ENCODE measurements at regions not wholly inside any gene's neighbourhood (a gene's known extent, or its start where the extent isn't known, plus 50 kb on each side); places are given as distances from the start of the nearest gene placed in this dataset.

- DNase-seq = no peak
Observed at GRCh38 chr5:171580502-171581265, 161.2 kb downstream of the FGF18 start.

- DNase-seq = no peak
Observed at GRCh38 chr5:171581781-171582180, 162.3 kb downstream of the FGF18 start.

GRCh38 chr5:171582849-171583248 lies 163.4 kb downstream of the FGF18 start:
- no peak for DNase-seq

- DNase-seq = no peak
Observed at GRCh38 chr5:171585981-171586380, 166.5 kb downstream of the FGF18 start.

- no peak for DNase-seq
Observed at GRCh38 chr5:171586436-171586835, 167.0 kb downstream of the FGF18 start.

GRCh38 chr5:171588046-171588445 lies 168.6 kb downstream of the FGF18 start:
- DNase-seq = no peak

- no peak for DNase-seq
Observed at GRCh38 chr5:171588790-171589189, 169.3 kb downstream of the FGF18 start.

GRCh38 chr5:171589461-171589860 lies 170.0 kb downstream of the FGF18 start:
- no peak for DNase-seq

- DNase-seq = no peak
Observed at GRCh38 chr5:171592076-171592475, 172.6 kb downstream of the FGF18 start.

GRCh38 chr5:171592736-171593135 lies 173.3 kb downstream of the FGF18 start:
- DNase-seq = no peak

GRCh38 chr5:171593401-171593800 lies 174.0 kb downstream of the FGF18 start:
- no peak for DNase-seq

GRCh38 chr5:171593976-171594375 lies 174.5 kb downstream of the FGF18 start:
- no peak for DNase-seq

- DNase-seq = no peak
Observed at GRCh38 chr5:171595401-171595800, 176.0 kb downstream of the FGF18 start.

- DNase-seq = no peak
Observed at GRCh38 chr5:171595801-171596231, 176.4 kb downstream of the FGF18 start.

GRCh38 chr5:171596391-171596878 lies 177.0 kb downstream of the FGF18 start:
- no peak for DNase-seq

- DNase-seq = no peak
Observed at GRCh38 chr5:171597946-171598640, 178.6 kb downstream of the FGF18 start.

GRCh38 chr5:171598641-171599152 lies 179.2 kb downstream of the FGF18 start:
- DNase-seq = no peak

- no peak for DNase-seq
Observed at GRCh38 chr5:171599411-171599810, 180.0 kb downstream of the FGF18 start.

- no peak for DNase-seq
Observed at GRCh38 chr5:171599957-171600612, 180.6 kb downstream of the FGF18 start.

- no peak for DNase-seq
Observed at GRCh38 chr5:171600741-171601265, 181.4 kb downstream of the FGF18 start.

- DNase-seq = no peak
Observed at GRCh38 chr5:171601266-171601881, 181.9 kb downstream of the FGF18 start.

GRCh38 chr5:171603591-171603990 lies 182.0 kb upstream of the SMIM23 start:
- no peak for DNase-seq

GRCh38 chr5:171604195-171604594 lies 181.4 kb upstream of the SMIM23 start:
- no peak for DNase-seq
